IMR-90 (cell line): ENCODE measurements at regions not wholly inside any gene's neighbourhood (a gene's known extent, or its start where the extent isn't known, plus 50 kb on each side); places are given as distances from the start of the nearest gene placed in this dataset.

Experiments
- ATAC-seq: fragments of 200-7000 bp; cut with Tn5 transposase; 2 replicates; pipeline ENCODE4 v1.9.1; 2020; ENCODE audit warnings: low read depth, mild to moderate bottlenecking, moderate library complexity
- BruUV-seq: library from RNA; stranded (reverse); fragments of 400-500 nt; replicated peaks from 2 replicates; lab custom pipeline; 2021; lab: Mats Ljungman, UMichigan
- CTCF ChIA-PET: fragments of 300-600 bp; formaldehyde crosslinking; extraction: SDS; loops from one replicate; lab custom pipeline; 2021; ENCODE audit warnings: antibody characterized with exemption; lab: Yijun Ruan, JAX
- POLR2A ChIA-PET: fragments of 300-600 bp; sonication (Branson Sonifier 250); formaldehyde crosslinking; loops from one replicate; lab custom pipeline; 2022; ENCODE audit warnings: antibody characterized with exemption; ENCODE audit not compliant: unreplicated experiment; lab: Charles Lee
- DNase-seq: peaks from one replicate; pipeline ENCODE4 v3.0.0; 2013
- H2AFZ ChIP-seq: replicated peaks from 2 replicates; pipeline ENCODE3; 2013; ENCODE audit warnings: low read length, mild to moderate bottlenecking; ENCODE audit not compliant: poor library complexity
- H2AK5ac ChIP-seq: 2 replicates; pipeline ENCODE4 v1.6.1; 2013; ENCODE audit warnings: low read depth, low read length, inconsistent platforms
- H2AK9ac ChIP-seq: replicated peaks from 2 replicates; pipeline ENCODE3; 2013; ENCODE audit warnings: mild to moderate bottlenecking, low read depth, low read length, moderate library complexity; ENCODE audit not compliant: poor library complexity
- H2BK120ac ChIP-seq: 2 replicates; pipeline ENCODE4 v1.6.1; 2013; ENCODE audit warnings: low read depth, low read length, inconsistent platforms
- H2BK15ac ChIP-seq: 3 replicates; pipeline ENCODE4 v1.6.1; 2013; ENCODE audit warnings: low read depth, low read length, inconsistent platforms
- H2BK20ac ChIP-seq: 2 replicates; pipeline ENCODE4 v1.6.1; 2013; ENCODE audit warnings: low read depth, mild to moderate bottlenecking, inconsistent platforms, low read length, moderate library complexity
- H2BK5ac ChIP-seq: 2 replicates; pipeline ENCODE4 v1.6.1; 2013; ENCODE audit warnings: mild to moderate bottlenecking, low read depth, low read length, inconsistent platforms; ENCODE audit not compliant: poor library complexity, severe bottlenecking
- H3K14ac ChIP-seq: replicated peaks from 2 replicates; pipeline ENCODE4 v1.6.1; 2013; ENCODE audit warnings: low read depth, low read length, inconsistent platforms
- H3K18ac ChIP-seq: 2 replicates; pipeline ENCODE4 v1.6.1; 2013; ENCODE audit warnings: low read depth, low read length, control low read depth
- H3K23ac ChIP-seq: 2 replicates; pipeline ENCODE4 v1.6.1; 2013; ENCODE audit warnings: low read depth, low read length, inconsistent platforms
- H3K27ac ChIP-seq: 2 replicates; pipeline ENCODE4 v1.5.1; 2013; ENCODE audit warnings: mild to moderate bottlenecking, control low read depth, low read length; ENCODE audit not compliant: insufficient read depth
- H3K27me3 ChIP-seq: 2 replicates; pipeline ENCODE4 v1.6.1; 2013; ENCODE audit warnings: low read length; ENCODE audit not compliant: control insufficient read depth, insufficient read depth
- H3K36me3 ChIP-seq: 2 replicates; pipeline ENCODE4 v1.6.1; 2013; ENCODE audit warnings: low read length, mixed read lengths; ENCODE audit not compliant: control insufficient read depth, insufficient read depth
- H3K4ac ChIP-seq: 2 replicates; pipeline ENCODE4 v1.6.1; 2013; ENCODE audit warnings: low read depth, low read length, inconsistent platforms
- H3K4me1 ChIP-seq: 2 replicates; pipeline ENCODE4 v1.6.1; 2013; ENCODE audit warnings: low read length, mixed read lengths; ENCODE audit not compliant: control insufficient read depth, insufficient read depth
- H3K4me2 ChIP-seq: 2 replicates; pipeline ENCODE4 v1.6.1; 2013; ENCODE audit warnings: low read depth, mild to moderate bottlenecking, control low read depth, low read length, moderate library complexity
- H3K4me3 ChIP-seq: 2 replicates; pipeline ENCODE4 v1.5.1; 2013; ENCODE audit warnings: low read depth, mild to moderate bottlenecking, control low read depth, low read length, moderate library complexity; ENCODE audit not compliant: insufficient read depth
- H3K56ac ChIP-seq: 2 replicates; pipeline ENCODE4 v1.6.1; 2013; ENCODE audit warnings: low read length, inconsistent platforms; ENCODE audit not compliant: insufficient read depth; ENCODE audit errors: extremely low read depth
- H3K79me1 ChIP-seq, 2 experiments: 2 replicates each; pipeline ENCODE4 v1.6.1; 2013; ENCODE audit warnings: low read length in 2 of 2, inconsistent platforms in 1 of 2, low read depth in 1 of 2
- H3K9ac ChIP-seq: 2 replicates; pipeline ENCODE4 v1.6.1; 2013; ENCODE audit warnings: low read depth, low read length, control low read depth
- H3K9me1 ChIP-seq: 2 replicates; pipeline ENCODE4 v1.6.1; 2013; ENCODE audit warnings: low read length, inconsistent platforms; ENCODE audit not compliant: insufficient read depth
- H3K9me3 ChIP-seq: 2 replicates; pipeline ENCODE4 v1.6.1; 2013; ENCODE audit warnings: low read length; ENCODE audit not compliant: control insufficient read depth, insufficient read depth
- H4K20me1 ChIP-seq: 2 replicates; pipeline ENCODE4 v1.6.1; 2013; ENCODE audit warnings: low read length, inconsistent platforms; ENCODE audit not compliant: insufficient read depth
- H4K5ac ChIP-seq: 2 replicates; pipeline ENCODE4 v1.6.1; 2013; ENCODE audit warnings: mild to moderate bottlenecking, low read depth, low read length, control low read depth
- H4K8ac ChIP-seq, 2 experiments: 2 replicates each; pipeline ENCODE4 v1.6.1; 2013; ENCODE audit warnings: low read depth in 2 of 2, low read length in 2 of 2, control low read depth in 1 of 2, inconsistent platforms in 1 of 2
- H4K91ac ChIP-seq: 2 replicates; pipeline ENCODE4 v1.6.1; 2013; ENCODE audit warnings: low read depth, low read length, inconsistent platforms; ENCODE audit not compliant: insufficient read depth
- MAFK ChIP-seq: IDR thresholded peaks from 2 replicates; pipeline ENCODE4 v1.6.1; 2012; ENCODE audit warnings: low read depth, low read length, improper control_type of control experiment
- MAZ ChIP-seq: IDR thresholded peaks from 2 replicates; pipeline ENCODE4 v1.6.1; 2012; ENCODE audit warnings: low read depth, mild to moderate bottlenecking, low read length, improper control_type of control experiment, moderate library complexity, borderline replicate concordance
- MXI1 ChIP-seq: IDR thresholded peaks from 2 replicates; pipeline ENCODE4 v1.6.1; 2012; ENCODE audit warnings: low read depth, mild to moderate bottlenecking, low read length, moderate library complexity, borderline replicate concordance
- NFE2L2 ChIP-seq: fragments of 150-350 bp; IDR thresholded peaks from 2 replicates; pipeline ENCODE4 v1.6.1; 2016; ENCODE audit warnings: low read depth, mild to moderate bottlenecking, low read length
- RFX5 ChIP-seq: IDR thresholded peaks from 2 replicates; pipeline ENCODE4 v1.8.0; 2012; ENCODE audit warnings: low read depth, mild to moderate bottlenecking, low read length, moderate library complexity
- SMC3 ChIP-seq: fragments of 150-350 bp; IDR thresholded peaks from 2 replicates; pipeline ENCODE4 v1.6.1; 2016; ENCODE audit warnings: low read depth, mild to moderate bottlenecking, antibody characterized with exemption, low read length, moderate library complexity
- WGBS, 2 experiments: methylation state at CpG; one replicate each; pipeline versions ENCODE4 v1.1.5 to v1.1.7; 2013; ENCODE audit warnings: missing lambda C conversion rate in 2 of 2; ENCODE audit not compliant: insufficient read length in 1 of 2; ENCODE audit errors: extremely low coverage in 2 of 2; 5-methylcytosine and 5-hydroxymethylcytosine counted together
- dilution Hi-C: fragments of 300-500 bp; cut with HindIII; formaldehyde crosslinking; loops from one replicate; pipeline ENCODE4 v1.14.3; 2018; ENCODE audit warnings: low sequenced_read_pairs; ENCODE audit not compliant: unreplicated experiment
- in situ Hi-C: fragments of 300-500 bp; cut with MboI; formaldehyde crosslinking; loops from 3 replicates; pipeline ENCODE4 v1.14.3; 2019; ENCODE audit warnings: low sequenced_read_pairs, inconsistent platforms, mixed read lengths
- intact Hi-C: fragments of 100-400 bp; cut with micrococcal nuclease; formaldehyde crosslinking; loops from 2 replicates; pipeline ENCODE4 v1.10.0; 2022

- Histone ChIP-seq H3K79me1 (no peaks in the 10 kb centered on the region), H3K27ac (no peak overlapping the region), H3K4me2 (no peak overlapping the region), H2AK5ac (no peak overlapping the region; the same call in 1 of the 2 replicates), H2BK120ac (no peak overlapping the region), H4K91ac (no peak overlapping the region), H3K4ac (no peak overlapping the region), H3K9ac (no peak overlapping the region), H3K4me1 (no peaks in the 10 kb centered on the region; the same call in 1 of the 2 replicates), H2BK15ac (no peak overlapping the region), H3K9me3 (no peaks in the 10 kb centered on the region), H3K14ac (no peak overlapping the region), H4K5ac (no peak overlapping the region), H3K9me1 (no peaks in the 10 kb centered on the region), H3K27me3 (no peaks in the 10 kb centered on the region), H4K8ac (no peak overlapping the region), H2BK5ac (no peak overlapping the region), H3K18ac (no peak overlapping the region), H4K20me1 (no peaks in the 10 kb centered on the region), H3K56ac (no peak overlapping the region), H3K4me3 (no peak overlapping the region), H3K36me3 (no peaks in the 10 kb centered on the region), H3K23ac (no peak overlapping the region), H2AK9ac (no peak overlapping the region), H2AFZ (no peak overlapping the region), H2BK20ac (no peak overlapping the region)
- ATAC-seq: no peak
- TF ChIP-seq MXI1 (no peak), MAZ (no peak), RFX5 (no peak), SMC3 (no peak), NFE2L2 (no peak), MAFK (no peak)
- DNase-seq: no peak
- POLR2A ChIA-PET: no interaction called here
- CTCF ChIA-PET: interaction anchor here (0.6 kb wide), 1 partner anchor 888 kb away, joined by 4 read pairs; no protein-coding TSS in a partner anchor
- in situ Hi-C loops: no loop called here
- no TSS peak for BruUV-seq
- dilution Hi-C loops: no loop called here
- intact Hi-C loops: no loop called here
- WGBS, 2 experiments: 90% methylated on average over 2 of the region's 3 CpGs; no CpG with 5 or more reads in 1 of the 2 experiments
These were observed 307.7 kb downstream of the TLE1 start for GRCh38 chr9:81381694-81382093.
